Kasumi-1 (cell line): ENCODE measurements at regions not wholly inside any gene's neighbourhood (a gene's known extent, or its start where the extent isn't known, plus 50 kb on each side); places are given as distances from the start of the nearest gene placed in this dataset.

Experiments used
- DNase-seq, 2 experiments: peaks; one replicate each; lab custom pipeline; 2025; lab: John Stamatoyannopoulos, UW

DNA sequence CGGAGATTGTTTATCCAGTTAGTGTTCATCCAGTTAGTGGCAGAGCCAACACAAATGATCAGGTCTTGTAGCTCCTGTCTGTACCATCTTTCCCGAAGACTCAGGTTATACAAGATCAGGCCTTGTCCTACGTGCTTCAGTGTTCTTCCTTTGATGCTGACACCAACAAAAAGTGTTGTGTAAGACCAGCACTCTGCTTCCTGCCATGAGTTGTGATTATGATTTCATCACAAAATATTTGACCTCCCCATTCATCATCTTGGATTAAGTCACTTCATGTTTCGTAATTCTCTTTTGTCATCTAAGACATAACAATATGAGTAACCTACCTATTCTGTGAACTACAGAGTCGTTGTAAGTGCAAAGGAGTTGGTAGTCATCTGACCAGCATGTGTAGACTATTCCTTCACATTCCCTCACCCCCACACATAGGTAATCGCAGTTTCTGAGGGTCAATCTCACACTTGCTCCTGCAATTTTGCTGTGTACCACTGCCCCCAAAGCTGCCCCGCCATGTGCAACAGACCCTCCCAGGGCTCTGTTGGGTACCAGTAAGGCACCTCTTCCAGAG, 135.6 kb upstream of the SLC22A23 start:
- no peak for DNase-seq

DNA sequence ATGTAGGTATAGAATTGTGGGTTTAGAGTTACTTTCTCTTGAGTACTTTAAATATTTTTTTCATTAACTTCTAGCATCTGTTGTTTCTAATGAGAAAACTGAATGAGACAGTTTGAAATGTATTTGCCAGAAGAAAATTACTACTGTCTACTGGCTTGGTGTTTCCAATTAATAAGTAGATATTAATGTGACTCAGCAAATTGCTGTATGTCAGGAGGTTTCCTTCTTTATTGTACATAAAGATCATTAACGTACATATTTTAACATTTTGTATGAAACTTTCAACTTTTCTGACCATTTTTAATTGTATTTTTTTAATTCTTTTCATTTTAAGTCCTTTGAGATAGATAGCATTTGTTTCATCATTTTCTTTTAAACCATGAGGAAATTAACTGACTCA, 135.1 kb upstream of the SLC22A23 start:
- no peak for DNase-seq

DNA sequence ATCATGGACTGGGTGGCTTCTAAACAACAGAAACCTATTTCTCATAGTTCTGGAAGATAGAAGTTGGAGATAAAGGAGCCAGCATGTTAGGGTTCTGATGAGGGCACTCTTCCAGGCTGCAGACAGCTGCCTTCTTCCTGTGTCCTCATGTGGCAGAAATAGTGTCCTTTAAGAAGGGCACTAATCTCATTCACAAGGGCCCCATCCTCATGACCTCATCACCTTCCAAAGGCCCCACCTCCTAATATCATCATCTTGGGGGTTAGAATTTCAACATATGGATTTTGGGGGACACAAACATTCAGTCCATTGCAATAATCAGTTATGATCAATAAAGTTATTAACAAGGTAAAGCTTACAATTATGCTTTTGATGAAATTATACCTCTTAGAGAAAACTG, 130.8 kb upstream of the SLC22A23 start:
- DNase-seq, result no peak

DNA sequence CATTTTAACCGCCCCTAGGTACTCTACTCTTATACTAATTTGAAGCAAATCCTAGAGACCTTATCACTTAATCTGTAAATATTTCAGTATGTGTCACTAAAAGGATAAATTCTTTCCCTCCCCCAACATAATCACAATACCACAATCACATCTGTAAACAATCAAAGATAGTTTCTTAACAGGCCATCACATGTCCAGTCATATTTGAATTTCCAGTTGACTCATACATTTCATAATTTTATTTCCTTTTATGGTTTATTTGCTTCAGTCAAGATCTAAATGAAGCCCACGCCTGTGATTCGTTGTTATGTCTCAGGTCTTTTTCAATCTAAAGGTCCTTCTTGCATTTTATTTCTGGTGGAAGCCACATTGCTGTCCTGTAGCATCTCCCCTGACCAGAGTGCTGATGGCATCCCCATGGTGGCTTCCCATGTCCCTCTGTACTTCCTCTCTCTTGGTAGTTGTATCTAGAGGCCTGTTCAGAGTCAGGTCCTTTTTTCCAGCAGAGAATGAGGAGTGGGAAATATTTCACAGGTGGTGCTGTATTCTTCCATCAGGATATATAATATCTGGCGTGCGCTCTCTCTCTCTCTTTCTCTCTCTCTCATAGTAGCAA, 128.6 kb upstream of the SLC22A23 start:
- DNase-seq, result no peak

DNA sequence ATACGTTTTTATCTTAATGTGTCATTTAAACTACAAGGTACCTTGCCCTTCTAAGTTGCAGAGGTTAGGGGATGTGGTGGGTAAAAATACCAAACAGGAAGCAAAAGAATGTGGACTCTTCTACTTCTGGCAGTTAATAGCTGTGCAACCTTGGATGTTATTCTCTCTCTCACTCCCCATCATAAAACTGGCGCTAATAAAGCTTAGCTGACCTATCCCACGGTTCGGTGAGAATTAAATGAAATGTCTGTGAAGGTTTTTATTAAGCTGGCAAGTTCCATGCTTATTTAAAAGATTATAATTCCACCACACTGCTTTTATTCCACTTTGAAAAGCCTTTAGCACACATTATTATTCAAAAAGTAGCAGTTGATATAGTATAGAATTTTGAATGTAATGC, 127.8 kb upstream of the SLC22A23 start:
- no peak for DNase-seq

DNA sequence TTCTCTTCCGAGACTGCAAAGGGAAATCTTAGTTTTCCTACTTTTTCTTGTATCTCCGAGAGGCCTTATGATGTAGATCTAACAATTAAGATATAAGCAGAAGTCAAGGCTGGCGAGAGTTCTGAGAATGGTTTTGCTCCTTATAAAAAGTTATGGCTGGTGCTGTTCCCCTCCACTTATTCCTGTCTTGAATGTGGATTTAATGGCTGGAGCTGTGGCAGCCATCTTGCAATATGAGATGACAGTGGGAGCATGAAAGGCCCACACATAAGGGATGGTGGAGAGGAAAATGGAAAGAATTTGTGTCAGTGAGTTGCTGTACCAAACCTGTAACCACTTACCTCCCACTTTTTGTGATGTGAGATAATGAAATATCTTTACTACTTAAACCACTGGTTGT, 124.6 kb upstream of the SLC22A23 start:
- DNase-seq, result no peak

DNA sequence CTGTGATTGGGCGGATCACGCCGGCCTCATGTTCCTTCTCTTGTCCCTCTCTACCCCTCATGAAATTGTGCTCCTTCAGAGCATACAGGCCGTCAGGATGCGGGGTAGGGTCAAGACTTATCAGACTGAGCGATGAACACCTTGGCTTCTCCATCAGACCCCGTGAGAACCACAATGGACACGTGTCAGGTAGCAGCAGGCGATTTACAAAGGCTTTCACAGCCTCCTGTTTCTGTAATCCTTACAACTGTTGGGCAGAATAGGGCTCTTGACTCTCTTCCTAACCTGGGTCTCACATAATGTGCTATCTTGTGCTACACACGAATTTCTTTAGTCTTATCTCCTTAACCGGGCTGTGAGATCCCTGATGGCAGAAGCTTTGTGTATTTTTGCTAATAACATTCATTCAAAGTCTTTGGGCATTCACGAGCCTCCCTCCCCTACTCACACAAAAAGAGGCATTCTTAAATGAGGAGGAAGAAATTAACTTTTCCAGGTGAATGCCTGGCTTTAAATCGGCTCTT, 122.9 kb upstream of the SLC22A23 start:
- DNase-seq, result no peak

DNA sequence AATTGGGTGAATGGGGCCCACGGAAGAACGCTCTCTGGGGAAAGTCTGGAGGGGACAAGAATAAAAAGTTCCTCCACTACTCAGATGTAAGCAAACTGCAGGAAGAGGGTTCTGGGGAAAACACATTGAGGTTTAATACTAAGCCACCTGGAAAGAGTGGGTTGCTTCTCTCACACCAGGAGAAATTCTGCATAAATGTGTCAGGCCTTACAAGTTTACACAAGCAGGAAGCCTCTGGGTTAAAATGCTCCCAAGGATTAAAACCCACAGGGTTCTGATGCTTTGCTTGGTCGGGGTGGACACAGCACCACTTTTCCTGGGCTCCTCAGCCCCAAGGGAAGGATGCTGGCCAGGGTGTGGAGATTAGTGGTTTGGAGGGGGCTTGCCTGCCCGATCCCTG, 122.1 kb upstream of the SLC22A23 start:
- no peak for DNase-seq

DNA sequence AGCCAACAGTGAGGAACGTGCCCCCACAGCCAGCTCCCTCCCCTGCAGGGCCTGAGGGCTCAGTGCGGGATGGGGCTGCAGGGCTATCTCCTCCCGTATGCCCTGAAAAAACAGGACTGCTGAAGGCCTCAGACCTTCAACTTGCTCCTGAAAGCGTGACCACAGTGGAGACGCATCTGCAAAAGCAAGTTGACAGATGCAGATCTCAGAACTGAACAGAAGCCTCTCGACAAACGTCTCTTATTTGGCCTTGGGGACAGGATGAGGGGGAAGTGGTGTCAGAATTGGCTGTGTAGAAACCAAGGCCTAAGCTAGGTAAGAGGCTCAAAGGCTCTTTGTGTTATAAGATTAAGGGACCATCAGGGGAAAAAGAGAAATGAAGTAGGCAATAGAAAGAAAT, 120.7 kb upstream of the SLC22A23 start:
- no peak for DNase-seq

DNA sequence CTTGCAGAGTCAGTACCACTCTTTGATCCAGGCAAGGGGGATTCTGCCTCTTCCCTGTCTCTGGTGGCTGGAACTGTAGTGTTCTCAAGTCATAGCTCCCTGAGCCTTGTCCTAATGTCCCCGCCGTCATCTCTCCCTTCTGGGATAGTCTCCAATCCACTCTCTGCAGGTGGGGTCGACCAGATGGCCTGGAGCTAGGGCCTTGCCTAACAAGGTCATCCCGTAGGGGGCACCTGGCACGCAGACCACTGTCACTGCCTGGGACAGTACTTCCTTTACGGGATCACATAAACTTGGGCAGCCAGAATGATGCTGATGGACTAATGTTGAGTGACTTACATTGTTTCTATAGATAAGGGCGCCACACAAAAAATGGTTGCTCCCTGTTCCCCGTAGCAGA, 118.9 kb upstream of the SLC22A23 start:
- DNase-seq, result no peak

DNA sequence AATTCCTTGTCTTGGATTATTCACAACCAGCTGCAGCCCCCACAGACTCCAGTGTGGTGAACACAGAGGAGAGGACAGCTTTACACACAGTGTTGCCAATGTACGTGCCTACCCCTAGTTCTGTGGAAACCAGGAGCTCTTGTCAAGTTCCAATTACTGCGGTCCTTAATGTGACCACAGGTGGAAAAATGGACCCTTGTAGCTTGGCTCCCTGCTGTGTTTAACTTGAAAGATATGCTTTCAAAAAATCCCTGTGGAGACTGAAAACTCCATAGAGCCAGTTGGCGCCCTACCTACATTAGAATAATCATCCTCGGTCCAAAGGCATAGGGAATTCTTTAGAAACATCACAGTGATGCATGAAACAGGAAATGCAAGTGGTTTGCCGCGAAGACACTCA, 118.3 kb upstream of the SLC22A23 start:
- no peak for DNase-seq

DNA sequence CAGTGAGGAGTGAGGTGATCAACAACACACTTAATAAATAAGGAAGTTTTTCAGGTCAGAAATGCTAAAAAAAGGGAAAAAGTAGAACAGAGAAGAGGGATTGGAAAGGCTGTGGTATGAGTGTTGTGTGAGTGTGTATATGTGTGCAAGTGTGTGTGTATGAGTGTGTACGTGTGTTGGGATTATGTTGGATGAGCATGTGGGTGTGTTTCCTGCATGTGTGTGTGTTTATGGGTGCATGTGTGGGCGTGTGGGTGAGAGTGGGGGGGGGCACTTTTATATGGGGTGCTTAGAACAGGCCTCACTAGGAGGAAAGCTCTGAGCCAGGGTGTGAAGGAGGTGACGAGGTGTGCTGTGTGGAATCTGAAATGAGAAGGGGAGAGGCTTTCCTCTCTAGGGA, 116.8 kb upstream of the SLC22A23 start:
- no peak for DNase-seq

DNA sequence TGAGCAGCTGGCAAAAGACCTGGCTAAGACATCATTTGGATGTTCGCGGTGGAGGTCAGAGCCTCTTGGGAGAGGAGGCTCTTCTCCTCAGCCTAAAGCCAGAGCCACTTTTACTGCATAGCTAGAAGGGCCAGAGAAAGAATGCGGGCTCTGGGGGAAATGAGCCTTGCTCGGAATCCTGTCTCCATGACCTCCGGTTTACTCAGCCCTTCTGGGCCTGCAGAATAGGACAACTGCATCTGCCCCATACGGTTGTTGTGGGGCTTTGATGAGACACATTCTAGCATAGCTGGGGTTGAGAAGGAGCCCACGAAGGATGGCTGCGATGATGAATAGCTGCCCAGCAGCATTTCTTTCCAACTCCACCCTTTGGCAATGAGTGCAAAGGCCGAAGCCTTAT, 115.0 kb upstream of the SLC22A23 start:
- no peak for DNase-seq

DNA sequence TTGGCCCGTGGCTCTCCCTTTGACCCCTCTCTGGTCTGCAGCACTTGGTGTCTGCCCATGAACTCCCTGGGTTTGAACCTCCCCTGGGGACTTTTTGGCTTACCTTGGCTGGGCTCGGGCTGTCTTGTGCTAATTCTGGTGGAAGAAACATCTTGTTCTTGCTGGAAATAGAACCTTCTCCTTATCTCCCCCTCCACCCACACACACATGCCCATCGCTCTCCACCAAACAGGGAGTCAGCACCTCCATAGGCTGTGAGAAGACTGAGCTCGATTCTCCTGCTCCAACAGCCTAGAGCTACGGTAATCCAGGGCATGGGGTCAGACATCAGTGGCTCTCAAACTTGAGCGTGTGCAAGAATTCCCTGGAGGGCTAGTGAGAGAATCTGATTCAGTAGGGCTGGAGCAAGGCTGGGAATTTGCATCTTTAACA, 114.4 kb upstream of the SLC22A23 start:
- no peak for DNase-seq

DNA sequence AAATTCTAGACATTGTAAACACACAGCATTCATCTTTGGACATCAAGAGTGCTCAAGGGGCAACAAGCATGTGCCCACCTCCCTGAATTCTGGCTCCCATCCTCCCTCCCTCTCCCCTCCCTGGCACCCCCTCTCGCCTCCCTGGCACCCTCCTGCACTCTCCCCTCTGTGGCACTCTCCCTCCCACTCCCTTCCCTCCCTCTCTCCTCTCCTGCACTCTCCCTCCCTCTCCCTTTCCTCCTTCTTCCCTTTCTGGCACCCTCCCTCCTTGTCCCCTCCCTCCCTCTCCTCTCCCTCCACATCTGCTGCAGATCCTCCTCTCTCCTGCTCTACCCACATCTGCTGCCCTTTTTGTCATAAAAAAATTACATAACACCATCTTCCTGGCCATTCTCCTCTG, 113.0 kb upstream of the SLC22A23 start:
- DNase-seq, result no peak

DNA sequence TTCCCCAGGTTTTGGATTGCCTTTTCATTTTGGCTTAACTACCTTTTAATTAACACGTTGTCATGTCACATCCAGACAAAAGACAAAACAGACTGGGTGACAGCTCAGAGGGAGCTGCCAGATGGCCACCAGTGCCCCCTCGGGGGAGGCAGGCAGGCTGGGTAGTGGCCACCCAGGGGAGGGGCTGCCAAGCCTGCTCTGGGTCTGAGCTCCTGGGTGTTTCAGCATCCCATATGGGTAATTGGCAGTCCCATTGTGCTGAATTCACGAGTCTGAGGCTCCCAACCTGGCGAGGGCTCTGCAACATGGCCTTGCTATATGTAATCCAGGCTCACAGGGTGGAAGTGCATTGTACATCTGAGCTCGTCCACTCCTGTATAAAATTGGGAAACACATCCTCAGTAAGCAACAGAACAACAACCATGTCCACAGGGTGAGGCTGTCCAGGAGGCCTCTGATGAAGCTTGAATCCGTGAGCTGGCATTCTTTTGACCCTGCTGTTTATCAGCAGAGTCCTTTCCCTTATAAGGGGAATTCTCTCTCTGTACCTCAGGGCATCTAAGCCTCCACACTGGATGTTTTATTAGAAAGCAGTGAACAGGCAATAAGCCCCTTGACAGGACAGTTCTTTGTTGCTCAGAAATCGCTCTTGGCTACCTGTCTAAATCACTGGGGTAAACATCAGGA, 111.7 kb upstream of the SLC22A23 start:
- no peak for DNase-seq

DNA sequence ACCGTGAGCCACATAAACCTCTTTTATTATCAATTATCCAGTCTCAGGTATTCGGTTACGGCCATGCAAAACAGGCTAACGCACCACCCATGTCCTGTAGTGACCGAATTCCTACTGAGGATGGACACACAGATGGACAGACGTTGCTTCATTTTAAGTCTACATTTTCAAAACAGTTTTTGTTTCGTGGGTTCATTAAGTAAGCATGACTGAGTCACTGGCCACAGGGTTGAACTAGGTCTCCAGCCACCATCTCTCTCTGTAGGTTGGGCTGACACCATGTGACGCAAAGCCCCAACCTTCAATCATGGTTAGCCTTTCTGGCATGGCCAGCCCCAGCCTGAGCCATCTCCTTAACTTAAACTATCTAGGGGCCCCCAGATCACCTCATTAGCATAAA, 110.0 kb upstream of the SLC22A23 start:
- DNase-seq, result no peak

DNA sequence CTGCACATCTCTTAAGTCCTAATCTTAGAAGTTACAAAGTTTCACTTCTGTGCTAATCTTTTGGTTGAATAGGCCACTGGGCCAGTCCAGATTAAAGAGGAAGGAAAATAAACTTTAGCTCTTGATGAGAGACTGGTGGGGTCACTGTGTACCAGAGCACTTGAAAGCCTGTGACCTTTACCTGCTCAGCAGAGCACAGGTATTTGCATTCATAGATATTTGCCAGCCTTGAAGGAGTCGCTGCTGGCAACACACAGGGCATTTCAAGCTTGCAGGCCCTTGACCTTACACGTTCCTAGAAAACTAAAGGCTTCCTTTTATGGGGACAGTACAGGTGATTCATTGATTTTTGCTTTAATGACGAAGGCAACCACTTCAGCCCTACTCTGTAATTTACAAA, 108.4 kb upstream of the SLC22A23 start:
- DNase-seq, result no peak

DNA sequence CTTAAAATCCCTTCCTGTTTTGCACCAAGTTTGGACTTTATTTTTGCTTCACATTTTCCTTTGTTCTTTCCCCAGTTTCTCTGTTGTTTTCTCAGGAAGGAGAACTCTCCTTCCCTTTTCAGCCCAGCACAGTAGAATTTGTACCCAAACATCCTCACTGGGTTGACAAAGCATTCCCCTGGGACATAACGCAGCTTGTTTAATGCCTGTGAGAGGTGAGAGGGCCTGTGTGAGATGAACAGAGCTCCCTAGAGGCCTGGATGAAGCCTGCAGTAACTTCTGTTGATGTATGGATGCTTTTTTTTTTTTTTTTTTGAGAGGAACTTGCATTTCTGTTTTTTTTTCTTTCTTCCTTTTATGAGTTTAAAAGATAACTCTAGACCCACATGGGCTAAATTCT, 104.9 kb upstream of the SLC22A23 start:
- DNase-seq, result no peak

DNA sequence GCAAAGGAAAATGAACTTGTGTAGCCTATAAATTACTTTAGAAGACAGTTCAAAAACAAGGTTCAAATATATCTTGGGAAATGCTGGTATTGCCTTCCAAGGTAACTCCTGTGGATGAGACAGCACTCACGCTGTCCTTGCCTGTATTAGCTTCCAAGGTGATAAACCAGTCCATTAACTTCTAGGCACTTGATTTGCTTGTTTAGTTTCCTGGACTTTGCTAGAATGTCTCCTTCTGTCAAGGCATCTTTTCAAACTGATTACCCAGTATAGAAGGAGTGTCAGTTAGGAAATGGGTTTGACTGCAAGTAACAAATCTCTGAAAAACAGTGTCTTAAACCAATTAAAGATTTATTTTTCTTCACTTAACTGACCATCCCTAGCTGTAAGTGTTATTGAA, 103.4 kb upstream of the SLC22A23 start:
- DNase-seq, result no peak

DNA sequence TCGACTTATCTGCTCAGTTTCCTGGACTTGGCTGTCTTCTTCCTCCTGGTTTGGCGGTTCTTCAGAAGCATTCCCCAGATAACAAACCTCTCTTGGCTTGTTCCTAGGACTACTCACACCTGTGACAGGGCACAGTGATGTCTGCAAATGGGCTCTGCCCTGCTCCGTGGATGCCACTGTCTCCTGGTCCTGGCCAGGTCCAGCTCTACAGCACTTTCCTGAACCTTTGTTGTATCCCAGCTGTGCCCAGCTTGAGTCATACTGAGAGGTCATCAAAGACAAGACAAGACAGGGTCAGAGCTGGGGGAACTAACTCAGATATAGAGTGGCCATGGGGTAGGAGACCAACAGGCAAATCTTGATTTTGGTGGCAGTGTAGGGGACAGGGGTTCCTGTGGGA, 102.7 kb upstream of the SLC22A23 start:
- DNase-seq, result no peak

DNA sequence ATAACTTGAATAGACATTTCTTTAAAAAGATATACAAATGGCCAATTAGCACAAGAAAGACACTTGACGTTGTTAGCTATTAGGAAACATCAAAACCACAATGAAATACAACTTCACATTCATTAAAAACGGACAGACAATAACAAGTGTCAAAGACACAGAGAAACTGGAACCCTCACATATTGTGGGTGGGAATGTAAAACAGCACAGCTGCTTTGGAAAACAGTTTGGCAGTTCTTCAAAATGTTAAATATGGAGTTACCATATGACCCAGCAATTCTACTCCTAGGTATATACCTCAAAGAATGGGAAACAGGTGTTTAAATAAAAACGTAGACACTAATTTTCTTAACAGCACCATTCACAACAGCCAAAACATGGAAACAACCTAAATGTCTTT, 100.5 kb upstream of the SLC22A23 start:
- DNase-seq, result no peak

DNA sequence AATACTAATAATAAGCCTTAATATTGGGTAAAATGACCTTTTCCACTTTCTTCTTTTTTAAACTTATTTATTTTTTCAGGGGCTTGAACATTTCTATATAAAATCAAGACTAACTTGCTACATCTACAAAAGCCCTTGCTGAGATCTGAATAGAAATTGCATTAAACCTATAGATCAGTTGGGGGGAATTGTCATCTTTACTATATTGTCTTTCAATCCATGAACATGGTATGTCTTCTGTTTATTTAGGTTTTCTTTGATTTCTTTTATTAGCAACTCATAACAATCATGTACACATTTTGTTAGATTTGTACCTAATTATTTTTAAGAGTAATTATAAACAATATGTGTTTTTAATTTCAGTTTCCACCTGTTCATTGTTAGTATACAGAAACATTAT, 96.4 kb upstream of the SLC22A23 start:
- no peak for DNase-seq
